ENCODE measurements at regions not wholly inside any gene's neighbourhood (a gene's known extent, or its start where the extent isn't known, plus 50 kb on each side); places are given as distances from the start of the nearest gene placed in this dataset.
"Not testable (repeated sequence)": the region's sequence is repeated elsewhere in the genome, so short reads cannot be mapped to it uniquely, and the experiment has no call there.

GRCh38 chr15:66968806-66969596 lies 96.4 kb upstream of the SMAD3 start:
- no peak for DNase-seq

DNA sequence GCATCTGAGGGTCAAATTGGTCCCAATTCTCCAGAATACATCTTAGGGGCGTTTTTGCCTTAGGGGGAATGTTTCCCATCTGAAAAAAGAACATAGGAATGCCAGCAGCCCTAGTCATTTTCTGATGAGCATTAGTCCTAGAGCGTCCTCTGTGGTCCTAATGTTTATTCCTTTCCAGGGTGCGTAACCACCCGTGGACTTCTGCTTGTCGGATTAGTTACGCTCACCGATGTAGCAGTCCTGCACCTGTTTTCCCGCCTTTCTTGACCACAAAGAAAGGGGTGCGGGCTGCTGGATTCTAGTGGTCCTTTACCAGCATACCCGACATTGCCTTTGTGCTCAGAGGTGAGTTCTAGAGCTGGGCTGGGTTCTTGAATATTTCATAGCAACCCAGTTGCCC lies 91.3 kb upstream of the SMAD3 start:
- not testable (repeated sequence) for DNase-seq

DNA sequence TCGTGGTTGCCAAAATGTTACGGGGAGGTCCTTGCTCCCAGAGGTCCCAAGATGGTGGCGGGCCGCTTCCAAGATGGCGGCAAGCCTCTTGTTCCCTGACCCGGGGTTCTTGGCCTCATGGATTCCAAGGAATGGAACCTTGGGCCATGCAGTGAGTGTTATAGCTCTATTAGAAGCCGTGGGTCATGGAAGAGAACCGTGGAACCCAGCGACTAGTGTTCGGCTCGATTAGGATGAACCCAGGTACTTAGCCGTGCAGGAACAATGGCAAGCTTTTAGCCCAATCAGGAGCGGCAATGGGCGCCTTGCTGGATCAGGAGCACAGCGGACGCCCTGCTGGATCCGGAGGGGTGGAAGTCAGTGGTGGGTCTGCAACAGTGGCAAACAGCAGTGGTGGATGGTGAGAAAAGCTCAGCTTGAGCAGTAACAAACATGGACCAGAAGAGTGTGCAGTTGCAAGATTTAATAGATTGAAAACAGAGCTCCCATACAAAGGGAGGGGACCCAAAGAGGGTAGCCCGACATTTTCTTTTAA lies 89.2 kb upstream of the SMAD3 start:
- DNase-seq, result not testable (repeated sequence)

DNA sequence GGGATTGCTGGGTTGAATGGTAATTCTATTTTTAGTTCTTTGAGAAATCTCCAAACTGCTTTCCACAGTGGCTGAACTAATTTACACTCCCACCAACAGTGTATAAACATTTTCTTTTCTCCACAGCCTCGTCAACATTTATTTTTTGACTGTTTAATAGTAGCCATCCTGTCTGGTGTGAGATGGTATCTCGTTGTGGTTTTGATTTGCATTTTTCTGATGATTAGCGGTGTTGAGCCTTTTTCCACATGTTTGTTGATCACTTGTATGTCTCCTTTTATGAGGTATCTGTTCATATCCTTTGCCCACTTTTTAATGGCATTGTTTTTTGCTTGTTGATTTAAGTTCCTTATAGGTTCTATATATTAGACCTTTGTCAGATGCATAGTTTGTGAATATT lies 85.1 kb upstream of the SMAD3 start:
- not testable (repeated sequence) for DNase-seq

GRCh38 chr15:66981771-66982170 lies 83.6 kb upstream of the SMAD3 start:
- DNase-seq, result no peak

GRCh38 chr15:66982250-66982649 lies 83.2 kb upstream of the SMAD3 start:
- DNase-seq, result no peak

- no peak for DNase-seq
Observed at GRCh38 chr15:66982816-66983215, 82.6 kb upstream of the SMAD3 start.

- no peak for DNase-seq
Observed at GRCh38 chr15:66985653-66986052, 79.7 kb upstream of the SMAD3 start.

DNA sequence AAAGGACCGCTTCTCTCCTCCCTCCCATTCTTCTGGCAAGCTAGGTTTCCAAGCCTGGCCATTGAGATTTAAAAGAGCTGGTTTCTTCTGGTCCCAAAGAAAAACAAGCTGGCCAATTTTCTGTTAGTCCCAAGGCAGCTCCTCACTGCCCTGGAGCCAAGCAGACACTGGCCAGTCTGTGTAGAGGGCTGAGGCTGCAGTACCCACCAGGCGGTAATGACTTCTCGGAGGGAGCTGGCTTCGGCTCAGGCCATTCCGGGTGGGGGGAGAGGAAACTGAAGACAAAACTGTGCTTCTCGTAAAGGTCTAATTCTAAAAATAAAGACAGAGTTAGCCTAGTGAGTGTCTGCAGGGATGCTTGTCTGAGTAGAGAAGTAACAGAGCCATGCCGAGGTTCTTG lies 78.5 kb upstream of the SMAD3 start:
- no peak for DNase-seq

DNA sequence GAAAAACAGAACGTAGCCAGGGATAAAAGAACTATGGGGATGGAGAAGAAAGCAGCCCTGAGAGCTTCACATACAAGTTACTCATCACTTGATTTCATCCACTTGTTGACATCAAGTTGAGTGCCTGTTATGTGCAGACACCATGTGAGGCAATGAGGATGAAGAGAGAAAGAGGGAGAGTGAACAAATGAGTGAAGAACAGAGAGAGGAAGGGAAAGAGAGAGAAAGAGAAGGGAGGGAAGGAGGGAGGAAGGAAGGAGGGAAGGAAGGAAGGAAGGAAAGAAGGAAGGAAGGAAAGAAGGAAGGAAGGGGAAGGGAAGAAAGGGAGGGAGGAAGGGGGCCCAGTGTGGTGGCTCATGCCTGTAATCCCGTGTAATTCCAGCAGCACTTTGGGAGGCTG lies 72.3 kb upstream of the SMAD3 start:
- no peak for DNase-seq

DNA sequence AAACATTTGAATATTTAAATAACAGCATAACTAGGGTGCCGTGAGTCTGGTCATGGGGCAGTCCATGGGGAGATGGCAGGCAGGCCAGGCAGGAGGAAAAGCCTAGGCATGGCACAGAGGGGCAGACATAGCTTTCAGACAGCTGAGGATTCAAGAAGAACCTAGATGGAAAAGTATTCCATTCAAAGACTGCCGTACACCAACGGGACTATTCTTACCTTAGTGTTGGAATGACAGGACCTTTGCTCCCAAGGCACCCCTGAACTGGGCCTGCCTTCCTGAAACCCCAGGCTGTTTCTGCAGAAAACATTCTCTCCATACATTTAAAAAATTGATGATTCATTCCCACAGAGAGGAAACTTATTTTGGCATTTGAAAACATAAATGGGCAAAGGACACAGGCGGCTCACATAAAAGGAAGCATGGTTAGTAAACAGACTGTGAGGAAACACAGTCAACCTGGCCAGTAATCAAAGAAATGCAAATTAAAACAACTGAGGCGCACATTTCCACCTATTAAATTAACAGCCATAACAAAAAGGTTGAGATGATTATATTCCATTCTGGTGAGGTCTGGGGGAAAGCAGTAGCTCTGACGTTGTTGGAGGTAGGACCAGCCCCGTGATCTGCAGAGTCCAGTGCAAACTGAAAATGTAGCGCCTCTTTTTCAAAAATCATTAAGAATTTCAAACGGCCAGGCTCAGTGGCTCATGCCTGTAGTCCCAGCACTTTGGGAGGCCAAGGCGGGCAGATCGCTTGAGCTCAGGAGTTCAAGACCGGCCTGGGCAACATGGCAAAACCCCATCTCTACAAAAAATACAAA lies 71.3 kb upstream of the SMAD3 start:
- DNase-seq, result no peak

GRCh38 chr15:66994927-66995656 lies 70.3 kb upstream of the SMAD3 start:
- DNase-seq, result no peak

DNA sequence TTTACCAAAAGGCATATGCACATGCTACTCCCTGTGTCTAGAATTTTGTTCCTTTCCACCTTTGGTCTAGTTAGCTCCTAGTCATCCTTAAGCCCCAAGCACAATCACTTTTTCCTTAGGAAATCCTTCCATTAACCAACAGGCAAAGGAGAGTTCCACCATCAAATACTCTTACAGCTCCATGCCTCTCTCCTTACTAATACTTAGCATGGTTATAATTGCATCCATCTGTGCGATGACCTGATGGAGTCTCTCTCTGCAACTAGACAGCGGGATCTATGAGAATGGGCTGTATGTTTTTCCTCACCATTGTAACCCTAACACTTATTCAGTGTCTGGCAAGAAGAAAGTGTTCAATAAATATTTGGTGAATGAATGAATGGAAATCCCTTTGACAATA lies 69.3 kb upstream of the SMAD3 start:
- DNase-seq, result no peak

GRCh38 chr15:66997212-66997611 lies 68.2 kb upstream of the SMAD3 start:
- DNase-seq, result no peak

DNA sequence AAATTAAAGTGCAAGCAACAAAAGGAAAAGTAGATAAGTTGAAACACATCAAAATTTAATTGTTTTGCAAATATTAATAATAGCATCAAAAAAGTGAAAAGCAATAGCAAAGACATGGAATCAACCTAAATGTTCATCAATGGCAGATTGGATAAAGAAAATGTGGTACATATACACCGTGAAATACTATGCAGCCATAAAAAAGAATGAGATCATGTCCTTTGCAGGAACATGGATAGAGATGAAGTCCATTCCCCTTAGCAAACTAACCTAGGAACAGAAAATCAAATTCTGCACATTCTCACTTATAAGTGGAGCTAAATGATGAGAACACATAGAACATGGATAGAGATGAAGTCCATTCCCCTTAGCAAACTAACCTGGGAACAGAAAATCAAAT lies 67.2 kb upstream of the SMAD3 start:
- not testable (repeated sequence) for DNase-seq

- DNase-seq, result no peak
Observed at GRCh38 chr15:66999046-66999968, 66.1 kb upstream of the SMAD3 start.

DNA sequence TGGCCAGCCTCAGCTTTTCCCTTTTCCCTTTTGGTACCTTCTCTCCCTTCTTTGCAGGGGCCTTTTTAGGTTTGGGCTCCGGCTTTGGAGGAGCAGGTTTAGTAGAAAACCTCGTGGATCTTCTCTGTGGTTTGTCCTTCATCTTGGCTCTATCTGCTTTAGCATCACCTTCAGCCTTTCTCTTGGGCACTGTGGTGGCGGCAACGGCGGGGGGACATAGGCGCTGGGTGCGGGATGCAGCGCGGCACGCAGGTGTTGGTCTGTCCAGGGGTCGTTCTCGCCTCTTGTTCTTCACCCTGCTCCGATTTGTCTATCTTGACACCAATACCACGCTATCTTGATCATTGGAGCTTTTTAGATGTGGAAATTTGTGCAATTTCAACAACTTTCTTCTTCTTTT lies 64.5 kb upstream of the SMAD3 start:
- DNase-seq, result no peak

GRCh38 chr15:67002368-67002767 lies 63.0 kb upstream of the SMAD3 start:
- no peak for DNase-seq

DNA sequence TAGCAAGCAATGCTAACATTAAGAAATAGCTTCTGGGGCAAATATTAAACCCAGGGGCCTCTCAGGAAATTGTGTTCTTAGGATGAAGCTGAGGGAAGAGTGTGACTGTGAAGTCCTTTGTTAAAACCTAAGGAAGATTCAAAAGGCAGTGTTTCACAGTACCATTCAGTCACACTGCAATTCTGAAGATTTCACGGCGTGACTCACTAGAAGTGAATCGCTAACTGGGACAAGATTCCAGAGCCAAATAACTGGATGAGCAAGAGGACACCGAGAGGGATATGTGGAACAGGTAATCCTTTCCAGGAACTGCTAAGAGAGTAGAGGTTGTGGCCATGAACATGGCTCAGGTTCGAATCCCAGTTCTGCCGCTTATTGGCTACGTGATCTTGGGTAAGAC lies 61.8 kb upstream of the SMAD3 start:
- no peak for DNase-seq

GRCh38 chr15:67004142-67004541 lies 61.3 kb upstream of the SMAD3 start:
- DNase-seq, result no peak

DNA sequence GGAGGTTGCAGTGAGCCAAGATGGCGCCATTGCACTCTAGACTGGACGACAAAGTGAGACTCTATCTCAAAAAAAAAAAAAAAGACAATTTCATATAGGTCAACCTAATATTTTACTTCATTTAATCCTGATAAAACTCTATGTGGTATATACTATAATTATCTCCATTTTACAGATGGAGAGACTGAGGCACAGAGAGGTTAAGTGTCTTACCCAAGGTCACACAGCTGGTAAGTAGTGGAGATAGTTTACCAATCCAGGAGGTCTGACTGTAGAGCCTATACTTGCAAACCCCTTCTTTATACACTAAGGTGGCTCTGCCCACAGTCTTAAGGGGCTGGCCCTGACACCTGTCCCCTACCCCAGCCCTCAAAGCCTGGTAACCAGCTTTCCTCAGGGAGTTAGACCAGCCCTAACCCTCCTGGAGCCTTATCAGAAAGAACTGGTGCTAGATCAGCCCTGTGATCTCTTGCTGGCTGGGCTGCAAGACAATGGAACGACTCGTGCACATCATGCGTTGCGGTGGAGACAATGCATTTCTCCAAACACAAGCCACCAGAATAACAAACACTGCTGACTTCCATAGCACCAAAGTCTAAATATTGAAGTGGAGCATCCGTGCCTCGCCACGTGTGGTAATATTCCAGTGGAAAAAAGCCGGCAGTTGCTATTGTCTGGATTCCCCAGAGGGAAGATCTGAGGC lies 60.0 kb upstream of the SMAD3 start:
- no peak for DNase-seq

Data from DMS79 (cell line).